NAMALWA (cell line): ENCODE measurements at regions not wholly inside any gene's neighbourhood (a gene's known extent, or its start where the extent isn't known, plus 50 kb on each side); places are given as distances from the start of the nearest gene placed in this dataset.
"Not testable (repeated sequence)": the region's sequence is repeated elsewhere in the genome, so short reads cannot be mapped to it uniquely, and the experiment has no call there.

Experiments used
- DNase-seq: peaks from one replicate; pipeline ENCODE4 v3.0.0-alpha.2; 2015; ENCODE audit warnings: low spot score

DNA sequence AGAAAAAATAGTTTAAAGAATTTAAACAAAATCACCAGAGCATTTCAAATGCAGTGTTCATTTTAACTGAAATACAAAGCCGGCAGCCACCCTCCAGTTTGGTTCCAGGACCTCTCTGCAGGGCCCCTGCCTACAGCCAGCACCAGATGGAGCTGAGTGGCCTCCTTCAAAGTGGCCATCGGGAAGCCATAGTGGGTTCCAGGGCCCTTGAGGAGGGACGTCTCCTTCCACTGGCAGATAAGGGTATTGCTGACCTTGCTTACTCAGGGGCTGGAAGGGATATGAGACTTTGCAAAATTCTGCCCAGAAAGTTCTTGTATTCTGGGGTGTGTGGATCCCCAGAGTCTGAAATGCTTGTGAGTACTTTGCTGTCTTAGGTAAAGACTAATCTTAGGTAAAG, 205.2 kb upstream of the APCDD1 start:
- DNase-seq = no peak

- DNase-seq = no peak
Observed at GRCh38 chr18:10249801-10250200, 204.6 kb upstream of the APCDD1 start.

DNA sequence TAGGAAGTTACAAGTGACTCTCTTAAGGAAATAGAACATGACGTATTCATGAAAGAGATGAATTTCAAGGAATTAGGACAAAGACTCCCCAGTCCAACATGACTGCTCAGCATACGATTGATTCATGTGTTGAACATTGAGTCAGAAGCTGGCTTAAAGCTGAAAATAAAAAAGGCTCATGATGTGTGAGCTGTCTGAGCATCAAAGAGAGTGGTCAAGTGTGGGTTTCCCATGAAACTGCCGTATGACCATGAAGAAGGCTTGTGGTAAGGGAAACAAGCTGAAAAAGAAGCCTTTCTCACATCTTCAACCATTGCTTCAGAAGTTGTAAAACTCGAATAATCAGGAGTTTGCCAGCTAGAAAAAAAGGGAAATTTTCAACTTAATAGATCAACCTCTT, 201.9 kb upstream of the APCDD1 start:
- DNase-seq = no peak

- DNase-seq = no peak
Observed at GRCh38 chr18:10252952-10253705, 201.3 kb upstream of the APCDD1 start.

DNA sequence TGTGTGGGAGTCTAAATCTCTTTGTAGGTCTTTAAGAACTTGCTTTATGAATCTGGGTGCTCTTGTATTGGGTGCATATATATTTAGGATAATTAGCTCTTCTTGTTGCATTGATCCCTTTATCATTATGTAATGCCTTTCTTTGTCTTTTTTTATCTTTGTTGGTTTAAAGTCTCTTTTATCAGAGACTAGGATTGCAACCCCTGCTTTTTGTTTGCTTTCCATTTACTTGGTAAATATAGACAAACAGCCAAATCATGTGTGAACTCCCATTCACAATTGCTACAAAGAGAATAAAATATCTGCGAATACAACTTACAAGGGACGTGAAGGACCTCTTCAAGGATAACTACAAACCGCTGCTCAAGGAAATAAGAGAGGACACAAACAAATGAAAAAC, 198.2 kb upstream of the APCDD1 start:
- not testable (repeated sequence) for DNase-seq

GRCh38 chr18:10258836-10259474, 195.5 kb upstream of the APCDD1 start:
- DNase-seq = no peak

DNA sequence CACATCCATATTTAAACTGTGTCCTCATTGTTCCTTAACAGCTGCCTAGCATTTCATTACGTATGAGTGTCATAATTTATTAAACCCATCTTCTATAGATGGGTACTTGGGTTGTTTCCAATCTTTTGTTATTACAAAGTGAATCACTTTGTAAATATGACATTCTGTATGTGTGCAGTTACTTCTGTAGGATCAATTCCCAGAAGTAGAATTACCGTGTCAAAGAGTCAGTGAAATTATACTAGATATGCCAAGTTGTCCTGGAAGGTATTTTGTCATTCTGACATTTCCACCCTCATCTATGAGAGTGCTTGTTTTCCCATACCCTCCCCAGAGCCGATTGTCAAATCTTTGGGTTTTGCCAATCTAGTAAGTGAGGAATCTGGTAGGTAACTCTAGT, 194.5 kb upstream of the APCDD1 start:
- DNase-seq = no peak

DNA sequence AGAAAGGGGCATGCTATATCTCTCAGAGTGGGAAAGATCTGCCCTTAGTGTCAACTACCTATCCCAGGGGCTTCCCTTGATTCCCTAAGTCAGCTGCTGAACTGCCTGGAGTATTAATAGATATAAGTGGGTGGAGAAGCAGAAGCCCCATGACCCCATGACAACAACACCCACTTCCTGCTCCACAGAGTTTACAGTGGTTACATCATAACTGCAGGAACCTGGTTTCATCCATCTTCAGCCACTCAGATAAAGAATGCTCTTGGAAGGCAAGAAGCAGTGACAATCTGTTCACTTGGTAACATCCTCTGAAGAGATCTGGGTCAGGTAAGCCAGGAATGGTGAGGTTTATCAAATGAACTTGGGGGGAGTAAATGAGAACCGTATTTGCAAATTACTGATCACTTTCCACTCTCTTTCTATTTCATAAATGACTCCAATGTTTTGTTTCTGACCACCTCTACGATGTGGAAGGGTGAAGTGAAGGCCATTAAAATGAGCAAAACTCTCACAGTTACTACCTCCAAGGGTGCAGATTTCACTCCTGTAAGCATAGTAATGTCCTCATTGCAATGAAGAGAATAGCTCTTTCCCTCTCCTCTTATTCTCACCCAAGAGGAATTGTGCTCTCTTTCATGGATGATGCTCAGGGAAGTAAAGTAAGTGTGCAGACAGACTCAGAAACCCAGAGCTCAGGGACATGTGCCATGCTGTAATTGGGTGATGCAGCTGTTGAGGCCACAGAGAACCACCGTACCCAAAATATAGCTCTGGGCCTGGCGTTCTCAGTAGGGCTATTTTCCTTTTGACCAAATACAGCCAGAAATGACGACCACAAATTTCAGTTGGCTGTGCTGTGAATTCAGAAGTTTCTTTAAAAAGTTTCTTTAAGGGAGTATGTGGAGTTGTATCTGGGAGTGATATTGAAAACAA, 192.8 kb upstream of the APCDD1 start:
- no peak for DNase-seq

DNA sequence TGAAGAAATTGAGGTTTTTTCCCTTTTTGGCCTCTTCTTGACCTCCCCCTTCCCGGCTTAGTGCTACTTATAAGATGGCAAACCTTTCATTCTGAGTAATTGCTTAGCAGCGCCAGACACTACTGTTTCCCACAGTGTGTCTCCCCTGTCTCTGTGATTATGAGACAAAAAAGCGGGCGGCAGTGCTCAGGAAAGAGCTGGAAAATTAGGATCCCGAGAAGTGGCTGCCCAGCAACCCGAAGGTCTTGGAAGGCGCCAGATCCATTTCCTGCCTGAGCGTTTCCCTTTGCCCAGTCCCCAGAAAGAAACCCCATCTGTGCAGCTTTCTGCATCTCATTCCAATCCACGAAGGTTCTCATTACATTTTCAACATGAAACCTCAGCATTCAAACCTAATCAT, 191.9 kb upstream of the APCDD1 start:
- no peak for DNase-seq

- no peak for DNase-seq
Observed at GRCh38 chr18:10264260-10264659, 190.2 kb upstream of the APCDD1 start.

GRCh38 chr18:10265560-10266333, 188.7 kb upstream of the APCDD1 start:
- peak; percentile 2 for DNase-seq

DNA sequence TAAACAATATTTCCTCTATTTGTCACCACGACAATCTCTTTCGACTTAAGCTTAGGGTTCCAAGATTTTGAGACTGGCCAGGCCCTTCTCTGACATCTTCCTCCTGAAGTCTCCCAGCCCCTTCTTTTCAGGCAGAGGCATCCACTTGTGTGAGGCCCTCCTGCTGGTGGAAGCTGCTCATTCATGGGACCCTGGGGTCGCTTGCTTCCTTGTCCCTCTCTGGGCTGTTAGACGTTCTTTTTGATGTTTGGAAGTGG, 188.2 kb upstream of the APCDD1 start:
- DNase-seq = no peak

DNA sequence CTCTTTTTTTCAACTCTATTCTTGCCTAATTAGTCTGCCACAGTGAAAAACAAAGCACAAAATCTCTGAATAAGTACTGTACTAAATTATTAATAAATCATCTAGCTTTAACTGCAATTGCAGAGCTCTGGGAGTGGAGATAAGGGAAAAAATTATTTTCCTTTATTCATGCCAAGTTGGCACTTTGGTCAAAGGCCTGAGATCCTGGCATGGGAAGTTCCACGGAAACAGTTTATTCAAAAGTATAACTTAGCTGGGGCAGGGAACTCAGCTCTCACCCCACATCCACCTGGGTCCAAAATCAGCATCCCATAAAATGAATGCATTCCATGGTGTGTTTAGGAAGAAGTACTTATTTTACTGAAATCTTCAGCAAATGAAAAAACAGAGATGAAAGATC, 185.2 kb upstream of the APCDD1 start:
- DNase-seq = no peak

- DNase-seq = no peak
Observed at GRCh38 chr18:10270151-10270571, 184.3 kb upstream of the APCDD1 start.

DNA sequence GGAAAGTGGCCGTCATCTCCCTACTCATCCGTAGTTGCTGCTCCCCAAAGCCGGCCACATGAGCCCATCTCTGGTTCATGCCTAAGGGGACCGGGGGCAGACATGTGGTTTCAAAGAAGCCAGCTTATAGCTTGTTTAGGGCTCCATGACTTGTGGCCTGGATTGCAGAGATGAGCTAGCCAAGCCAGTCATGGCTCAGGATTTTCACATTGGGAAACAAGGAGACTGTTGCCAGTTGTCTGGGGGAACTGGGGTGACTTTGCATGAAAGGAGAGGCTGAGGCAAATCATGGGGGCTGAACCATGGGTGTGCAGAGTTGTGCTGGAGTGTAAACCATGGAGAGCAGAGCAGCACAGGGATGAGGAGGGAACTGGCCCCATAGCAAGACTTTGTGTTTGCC, 183.0 kb upstream of the APCDD1 start:
- DNase-seq = no peak

DNA sequence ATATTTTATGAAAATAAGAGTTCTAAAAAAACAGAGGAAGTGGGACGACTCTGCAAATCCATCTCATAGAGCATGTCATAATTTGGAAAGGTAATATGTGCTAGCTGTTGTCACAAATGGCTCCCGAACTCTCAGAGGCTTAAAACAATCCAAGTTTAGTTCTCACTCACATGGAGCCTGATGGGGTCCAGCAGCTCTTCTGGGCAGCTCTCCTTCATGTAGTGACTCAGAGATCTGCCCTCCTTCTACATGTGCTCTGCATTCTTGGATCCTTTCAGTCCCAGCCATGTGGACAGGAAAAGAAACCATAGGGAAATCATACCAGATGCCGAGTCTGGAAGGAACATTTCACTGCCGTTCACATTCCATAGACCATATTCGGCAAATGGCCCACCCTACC, 180.1 kb upstream of the APCDD1 start:
- no peak for DNase-seq

DNA sequence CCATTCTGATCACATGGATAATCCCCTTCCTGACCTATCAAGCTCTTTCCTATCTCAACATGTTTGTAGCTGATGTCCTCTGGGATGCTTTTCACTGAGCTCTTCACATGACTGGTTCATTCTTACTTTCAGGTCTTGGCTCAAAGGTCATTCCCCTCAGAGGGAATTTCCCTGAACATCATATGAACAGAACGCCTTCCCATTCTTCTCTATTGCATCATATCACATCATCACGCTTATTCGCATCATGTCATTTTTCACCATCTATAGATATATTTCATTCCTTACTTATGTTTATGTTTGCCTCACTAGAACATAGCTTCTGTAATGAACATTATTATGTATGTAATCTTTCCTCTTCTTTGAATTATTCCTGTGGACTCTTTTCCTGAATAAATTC, 178.9 kb upstream of the APCDD1 start:
- DNase-seq = no peak

GRCh38 chr18:10278265-10278664, 176.2 kb upstream of the APCDD1 start:
- DNase-seq = no peak

- no peak for DNase-seq
Observed at GRCh38 chr18:10279471-10279870, 175.0 kb upstream of the APCDD1 start.

DNA sequence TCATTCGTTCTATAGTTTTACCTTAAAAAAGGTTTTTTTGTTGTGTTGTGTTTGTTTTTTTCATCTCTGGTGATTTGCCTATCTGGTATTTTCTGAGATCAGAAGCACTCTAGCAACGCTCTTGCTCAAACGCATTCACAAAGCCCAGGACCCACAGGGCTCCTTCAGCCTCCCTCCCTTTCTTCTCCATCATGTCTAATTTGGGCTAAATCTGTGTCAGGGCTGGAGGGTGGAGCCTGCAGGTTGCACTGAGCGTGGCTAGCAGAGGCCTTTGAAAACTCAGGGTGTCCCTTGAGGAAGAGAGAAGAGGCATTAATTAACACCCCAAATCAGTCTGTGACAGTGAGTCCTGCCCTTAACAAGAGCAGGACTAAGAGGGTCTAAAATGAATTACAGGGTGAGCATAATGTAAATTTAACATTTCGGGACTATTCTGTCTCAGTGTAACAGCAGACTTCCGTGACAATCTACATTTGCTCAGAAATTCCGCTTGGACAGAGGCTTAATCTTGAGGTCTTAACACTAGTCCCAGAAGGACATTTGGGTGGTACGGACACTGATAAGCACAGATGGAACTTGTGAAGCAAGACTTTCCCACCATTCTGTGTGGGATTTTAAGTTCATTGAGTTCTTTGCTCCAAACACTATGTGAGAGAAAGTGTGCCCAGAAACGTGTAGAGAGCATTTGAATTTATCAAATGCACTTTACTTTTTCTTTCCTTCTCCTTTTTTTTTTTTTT, 174.4 kb upstream of the APCDD1 start:
- DNase-seq = no peak

- no peak for DNase-seq
Observed at GRCh38 chr18:10284540-10285282, 169.7 kb upstream of the APCDD1 start.
